B cell (primary cell): ENCODE measurements at regions not wholly inside any gene's neighbourhood (a gene's known extent, or its start where the extent isn't known, plus 50 kb on each side); places are given as distances from the start of the nearest gene placed in this dataset.

ENCODE experiments used
- ATAC-seq: fragments of 200-7000 bp; cut with Tn5 transposase; one replicate; pipeline ENCODE4 v1.10.0; 2021; ENCODE audit warnings: low read depth, mild to moderate bottlenecking, moderate number of reproducible peaks, moderate library complexity
- CTCF ChIA-PET: fragments of 350-600 bp; sonication (Branson Sonifier 250); formaldehyde crosslinking; loops from one replicate; lab custom pipeline; 2021; ENCODE audit warnings: antibody characterized with exemption, inconsistent platforms; lab: Charles Lee
- POLR2A ChIA-PET: fragments of 350-600 bp; sonication (Branson Sonifier 250); formaldehyde crosslinking; loops from one replicate; lab custom pipeline; 2021; ENCODE audit warnings: antibody characterized with exemption; lab: Charles Lee
- DNase-seq: peaks from one replicate; pipeline ENCODE4 v3.0.0; 2013
- H2AFZ ChIP-seq: 2 replicates; pipeline ENCODE4 v1.6.1; 2012; ENCODE audit warnings: mild to moderate bottlenecking, low read depth, low read length; ENCODE audit not compliant: insufficient read depth, poor library complexity, severe bottlenecking
- H3K27ac ChIP-seq, 2 donors: 1 replicate in 1 of 2; 2 replicates in 1 of 2; pipeline ENCODE4 v1.5.1; 2012 to 2013; ENCODE audit warnings: low read length in 2 of 2, mild to moderate bottlenecking in 2 of 2, moderate library complexity in 1 of 2
- H3K27me3 ChIP-seq, 4 experiments: fragments of 200-600 bp in 1 of 4; sonication (generic) in 1 of 4; replicated peaks in 1 of 4; 1 replicate in 2 of 4; 2 replicates in 2 of 4; pipeline versions ENCODE4 v1.6.1 to v1.7.0; 2013 to 2016; ENCODE audit warnings: low read length in 3 of 4, mild to moderate bottlenecking in 2 of 4, mixed read lengths in 1 of 4, moderate library complexity in 1 of 4; ENCODE audit not compliant: insufficient read depth in 4 of 4, control insufficient read depth in 3 of 4; ENCODE audit errors: control extremely low read depth in 1 of 4
- H3K36me3 ChIP-seq, 2 experiments: replicated peaks in 1 of 2; 1 replicate in 1 of 2; 2 replicates in 1 of 2; pipeline versions ENCODE4 v1.6.1 to v1.7.1; 2013; ENCODE audit warnings: low read length in 1 of 2; ENCODE audit not compliant: insufficient read depth in 2 of 2, control insufficient read depth in 1 of 2; ENCODE audit errors: control extremely low read depth in 1 of 2, extremely low read depth in 1 of 2
- H3K4me1 ChIP-seq, 2 donors: fragments of 200-600 bp in 1 of 2; sonication (generic) in 1 of 2; 1 replicate in 1 of 2; 2 replicates in 1 of 2; pipeline versions ENCODE4 v1.5.1 to v1.6.1; 2013 to 2017; ENCODE audit warnings: low read length in 2 of 2; ENCODE audit not compliant: control insufficient read depth in 2 of 2, insufficient read depth in 2 of 2
- H3K4me2 ChIP-seq: replicated peaks from 2 replicates; pipeline ENCODE3; 2012; ENCODE audit warnings: mild to moderate bottlenecking, low read depth, low read length; ENCODE audit not compliant: poor library complexity, severe bottlenecking
- H3K4me3 ChIP-seq, 5 experiments: fragments of 200-600 bp in 1 of 5; sonication (generic) in 1 of 5; 1 replicate in 3 of 5; 2 replicates in 2 of 5; pipeline versions ENCODE4 v1.5.1 to v1.7.0; 2011 to 2016; ENCODE audit warnings: low read length in 4 of 5, mild to moderate bottlenecking in 4 of 5, low read depth in 2 of 5, control low read depth in 1 of 5, moderate library complexity in 1 of 5; ENCODE audit not compliant: insufficient read depth in 1 of 5; ENCODE audit errors: control extremely low read depth in 1 of 5, extremely low read depth in 1 of 5
- H3K79me2 ChIP-seq: fragments of 200-600 bp; sonication (generic); one replicate; pipeline ENCODE4 v1.6.0; 2016; ENCODE audit warnings: low read length; ENCODE audit not compliant: control insufficient read depth, insufficient read depth
- H3K9ac ChIP-seq: fragments of 200-600 bp; sonication (generic); 2 replicates; pipeline ENCODE4 v1.6.1; 2017; ENCODE audit warnings: mild to moderate bottlenecking, low read length, moderate library complexity
- H3K9me3 ChIP-seq, 3 donors: one replicate each; pipeline versions ENCODE4 v1.6.1 to v1.7.1; 2013; ENCODE audit warnings: low read length in 2 of 3; ENCODE audit not compliant: control insufficient read depth in 2 of 3, insufficient read depth in 1 of 3; ENCODE audit errors: control extremely low read depth in 1 of 3
- H4K20me1 ChIP-seq: 2 replicates; pipeline ENCODE4 v1.6.0; 2012; ENCODE audit warnings: mild to moderate bottlenecking, low read length; ENCODE audit not compliant: insufficient read depth, control insufficient read depth, poor library complexity, severe bottlenecking
- H3K27ac Mint-ChIP-seq: one replicate; pipeline ENCODE4 v1.8.0; 2021; ENCODE audit warnings: mixed read lengths
- H3K27me3 Mint-ChIP-seq: one replicate; pipeline ENCODE4 v1.8.0; 2021; ENCODE audit warnings: mixed read lengths
- H3K4me1 Mint-ChIP-seq: one replicate; pipeline ENCODE4 v1.8.0; 2021; ENCODE audit warnings: mixed read lengths
- H3K4me3 Mint-ChIP-seq: one replicate; pipeline ENCODE4 v1.8.0; 2021; ENCODE audit warnings: mixed read lengths
- H3K9me3 Mint-ChIP-seq: one replicate; pipeline ENCODE4 v1.8.0; 2022; ENCODE audit warnings: mixed read lengths; ENCODE audit not compliant: insufficient read depth
- EZH2 ChIP-seq: IDR thresholded peaks from 2 replicates; pipeline ENCODE4 v1.6.1; 2012; ENCODE audit warnings: borderline replicate concordance, low read depth, mild to moderate bottlenecking, moderate library complexity, low read length; ENCODE audit not compliant: insufficient read depth, poor library complexity, severe bottlenecking
- WGBS: methylation state at CpG from one replicate; pipeline ENCODE4 v1.1.5; 2013; ENCODE audit warnings: missing lambda C conversion rate; ENCODE audit not compliant: insufficient coverage; 5-methylcytosine and 5-hydroxymethylcytosine counted together
- intact Hi-C: fragments of 100-400 bp; cut with micrococcal nuclease; formaldehyde crosslinking; loops from one replicate; pipeline ENCODE4 v1.10.0; 2022
- TF ChIP-seq, protein P1 (sequence below): fragments of 200-600 bp; IDR thresholded peaks from one replicate; pipeline ENCODE4 v1.8.0; 2022; ENCODE audit warnings: antibody characterized with exemption, mild to moderate bottlenecking

- ChIA-PET CTCF (no interaction called here), POLR2A (no interaction called here)
- no peaks in the 10 kb centered on the region for H3K79me2 ChIP-seq
- no peak overlapping the region for H3K4me3 Mint-ChIP-seq
- no peak for TF ChIP-seq EZH2
- TF ChIP-seq, protein P1, sequence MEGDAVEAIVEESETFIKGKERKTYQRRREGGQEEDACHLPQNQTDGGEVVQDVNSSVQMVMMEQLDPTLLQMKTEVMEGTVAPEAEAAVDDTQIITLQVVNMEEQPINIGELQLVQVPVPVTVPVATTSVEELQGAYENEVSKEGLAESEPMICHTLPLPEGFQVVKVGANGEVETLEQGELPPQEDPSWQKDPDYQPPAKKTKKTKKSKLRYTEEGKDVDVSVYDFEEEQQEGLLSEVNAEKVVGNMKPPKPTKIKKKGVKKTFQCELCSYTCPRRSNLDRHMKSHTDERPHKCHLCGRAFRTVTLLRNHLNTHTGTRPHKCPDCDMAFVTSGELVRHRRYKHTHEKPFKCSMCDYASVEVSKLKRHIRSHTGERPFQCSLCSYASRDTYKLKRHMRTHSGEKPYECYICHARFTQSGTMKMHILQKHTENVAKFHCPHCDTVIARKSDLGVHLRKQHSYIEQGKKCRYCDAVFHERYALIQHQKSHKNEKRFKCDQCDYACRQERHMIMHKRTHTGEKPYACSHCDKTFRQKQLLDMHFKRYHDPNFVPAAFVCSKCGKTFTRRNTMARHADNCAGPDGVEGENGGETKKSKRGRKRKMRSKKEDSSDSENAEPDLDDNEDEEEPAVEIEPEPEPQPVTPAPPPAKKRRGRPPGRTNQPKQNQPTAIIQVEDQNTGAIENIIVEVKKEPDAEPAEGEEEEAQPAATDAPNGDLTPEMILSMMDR = no peak
- H3K36me3 ChIP-seq = no peaks in the 10 kb centered on the region
- H2AFZ ChIP-seq = no peak overlapping the region
- H3K27ac Mint-ChIP-seq = no peak overlapping the region
- WGBS = 98% methylated on average over 25 of the region's 26 CpGs
- H3K4me2 ChIP-seq = no peak overlapping the region
- DNase-seq = no peak
- no peaks in the 10 kb centered on the region for H3K4me1 Mint-ChIP-seq
- no peak for ATAC-seq
- intact Hi-C loops = no loop called here
- no peaks in the 10 kb centered on the region for H3K9me3 Mint-ChIP-seq
- H3K4me1 ChIP-seq = no peaks in the 10 kb centered on the region
- H3K27me3 Mint-ChIP-seq = no peaks in the 10 kb centered on the region
- H3K4me3 ChIP-seq = no peak overlapping the region
- H3K9me3 ChIP-seq = peaks cover 0 to 36% (median 0%) of the 10 kb centered on the region in 3 donors
- H3K9ac ChIP-seq = no peak overlapping the region
- H3K27ac ChIP-seq = no peak overlapping the region
- no peaks in the 10 kb centered on the region for H4K20me1 ChIP-seq
- peaks cover 0 to 2% (median 0%) of the 10 kb centered on the region in 4 experiments for H3K27me3 ChIP-seq
Measured at GRCh38 chr14:101246894-101247841, 314.1 kb upstream of the DIO3 start.
